ENCODE measurements at regions not wholly inside any gene's neighbourhood (a gene's known extent, or its start where the extent isn't known, plus 50 kb on each side); places are given as distances from the start of the nearest gene placed in this dataset.

DNA sequence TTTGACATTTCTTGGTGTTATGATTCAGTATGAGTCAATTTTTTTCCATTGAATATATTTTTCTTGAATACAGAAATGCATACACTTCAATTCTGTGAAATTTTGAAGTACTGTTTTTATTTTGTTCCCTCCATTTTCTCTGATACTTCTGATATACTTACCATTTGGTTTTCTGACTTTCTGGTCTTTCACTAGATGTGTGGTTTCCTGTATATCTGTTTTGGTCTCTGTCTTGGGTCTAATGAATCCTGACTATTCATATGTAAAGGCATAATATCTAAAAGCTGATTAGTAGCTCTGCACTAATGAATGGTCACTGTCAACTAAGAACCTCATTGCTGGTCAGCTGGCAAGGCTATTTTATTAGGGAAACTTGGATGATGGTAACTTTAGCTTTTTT lies 345.6 kb downstream of the GRB14 start:
- Histone ChIP-seq H3K27ac (ENCODE audit: low read depth in 1 of 2, low read length in 1 of 2) (no peak overlapping the region), H3K4me3 (ENCODE audit: low read length in 2 of 2) (no peak overlapping the region), H3K36me3 (ENCODE audit: control insufficient read depth in 2 of 2, insufficient read depth in 2 of 2, low read length in 1 of 2) (no peaks in the 10 kb centered on the region), H3K27me3 (ENCODE audit: control insufficient read depth in 2 of 2, insufficient read depth in 1 of 2, low read length in 1 of 2) (no peaks in the 10 kb centered on the region), H3K9me3 (ENCODE audit: control insufficient read depth in 2 of 2, insufficient read depth in 1 of 2, low read length in 1 of 2) (no peaks in the 10 kb centered on the region), H3K4me1 (ENCODE audit: control insufficient read depth in 2 of 2, insufficient read depth in 2 of 2, low read length in 2 of 2) (no peaks in the 10 kb centered on the region)
- DNase-seq (ENCODE audit: low read depth in 6 of 9, low spot score in 9 of 9): no peak

DNA sequence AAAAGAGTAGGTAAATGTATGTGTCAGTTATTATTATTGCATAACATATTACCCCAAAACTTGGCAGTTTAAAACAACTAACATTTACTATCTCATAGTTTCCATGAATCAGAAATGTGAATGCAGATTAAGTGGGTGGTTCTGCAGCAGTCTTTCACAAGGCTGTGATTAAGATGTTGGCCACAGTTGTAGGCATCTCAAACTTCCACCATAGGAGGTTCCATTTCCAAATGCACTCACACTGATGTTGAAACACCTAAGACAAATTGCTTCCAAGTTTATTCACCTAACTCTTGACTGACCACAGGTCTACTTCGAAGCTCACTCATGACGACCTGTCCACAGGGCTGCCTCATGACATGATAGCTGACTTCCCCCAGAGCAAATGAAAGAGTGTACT lies 360.8 kb downstream of the GRB14 start:
- H3K27ac ChIP-seq (ENCODE audit: low read depth in 1 of 2, low read length in 1 of 2): no peak overlapping the region
- H3K4me3 ChIP-seq (ENCODE audit: low read length in 2 of 2): no peak overlapping the region
- H3K4me1 ChIP-seq (ENCODE audit: control insufficient read depth in 2 of 2, insufficient read depth in 2 of 2, low read length in 2 of 2): no peaks in the 10 kb centered on the region
- H3K9me3 ChIP-seq (ENCODE audit: control insufficient read depth in 2 of 2, insufficient read depth in 1 of 2, low read length in 1 of 2): no peaks in the 10 kb centered on the region
- no peaks in the 10 kb centered on the region for H3K27me3 ChIP-seq (ENCODE audit: control insufficient read depth in 2 of 2, insufficient read depth in 1 of 2, low read length in 1 of 2)
- DNase-seq (ENCODE audit: low read depth in 6 of 9, low spot score in 9 of 9): no peak
- no peaks in the 10 kb centered on the region for H3K36me3 ChIP-seq (ENCODE audit: control insufficient read depth in 2 of 2, insufficient read depth in 2 of 2, low read length in 1 of 2)
- WGBS: 96% methylated on average over 2 of the region's 2 CpGs

DNA sequence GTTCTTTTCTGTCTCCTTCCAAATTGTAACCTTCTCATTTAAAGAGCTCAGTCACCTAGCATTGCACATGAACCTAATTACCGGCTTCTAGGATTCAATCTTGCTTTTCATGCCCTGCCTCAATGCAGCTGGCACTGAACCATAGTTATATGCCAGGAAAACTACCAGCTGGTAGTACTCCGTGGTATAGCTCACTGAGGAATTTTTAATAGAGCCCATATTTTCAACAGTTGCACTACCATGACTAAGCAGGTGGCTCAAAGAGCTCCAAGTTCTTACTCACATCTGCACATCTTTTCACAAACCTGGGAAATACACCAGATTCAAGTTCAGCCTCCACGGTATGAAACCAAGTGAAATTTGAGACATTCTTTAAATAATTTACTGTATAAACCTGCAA lies 363.5 kb downstream of the GRB14 start:
- WGBS: 87% methylated on average over 3 of the region's 3 CpGs
- H3K36me3 ChIP-seq (ENCODE audit: control insufficient read depth in 2 of 2, insufficient read depth in 2 of 2, low read length in 1 of 2): no peaks in the 10 kb centered on the region
- H3K4me1 ChIP-seq (ENCODE audit: control insufficient read depth in 2 of 2, insufficient read depth in 2 of 2, low read length in 2 of 2): no peaks in the 10 kb centered on the region
- H3K27ac ChIP-seq (ENCODE audit: low read depth in 1 of 2, low read length in 1 of 2): no peak overlapping the region
- no peaks in the 10 kb centered on the region for H3K27me3 ChIP-seq (ENCODE audit: control insufficient read depth in 2 of 2, insufficient read depth in 1 of 2, low read length in 1 of 2)
- H3K9me3 ChIP-seq (ENCODE audit: control insufficient read depth in 2 of 2, insufficient read depth in 1 of 2, low read length in 1 of 2): no peaks in the 10 kb centered on the region
- H3K4me3 ChIP-seq (ENCODE audit: low read length in 2 of 2): no peak overlapping the region
- no peak for DNase-seq (ENCODE audit: low read depth in 6 of 9, low spot score in 9 of 9)

DNA sequence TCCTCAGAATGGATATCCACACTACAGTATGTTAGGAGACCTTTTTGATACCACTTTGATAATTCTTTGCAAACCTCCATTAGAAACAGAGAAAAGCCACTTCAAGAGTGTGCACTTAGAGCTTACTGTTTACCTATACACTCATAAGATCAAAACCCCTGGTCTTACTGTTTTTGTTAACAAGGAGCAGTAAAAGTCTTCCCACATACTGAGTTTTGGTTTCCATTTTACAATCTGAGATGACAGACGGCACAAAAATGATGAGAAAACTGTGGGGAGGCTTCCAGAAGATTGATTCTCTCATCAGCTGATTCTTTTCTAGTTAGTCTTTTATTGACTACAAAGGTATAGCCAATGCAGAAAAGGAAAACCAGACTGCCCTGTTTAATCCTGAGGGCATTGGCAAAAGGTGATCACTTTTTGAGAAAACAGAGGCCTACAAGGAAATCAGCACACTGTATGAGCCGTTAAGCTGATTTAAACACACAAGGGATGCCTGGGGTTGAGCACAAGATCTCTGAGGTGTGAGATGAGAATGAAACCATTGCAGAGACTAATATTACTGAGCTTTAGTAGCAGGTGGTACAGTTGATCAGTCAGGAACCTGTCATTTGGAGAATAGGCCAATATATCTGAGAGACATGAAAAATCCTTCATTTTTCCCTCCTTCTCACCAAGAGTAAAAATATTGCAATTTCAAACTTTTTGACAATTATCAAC lies 368.6 kb downstream of the GRB14 start:
- 92% methylated on average over 2 of the region's 2 CpGs for WGBS
- no peak for DNase-seq (ENCODE audit: low read depth in 6 of 9, low spot score in 9 of 9)
- no peak overlapping the region for H3K27ac ChIP-seq (ENCODE audit: low read depth in 1 of 2, low read length in 1 of 2)
- H3K4me3 ChIP-seq (ENCODE audit: low read length in 2 of 2): no peak overlapping the region
- H3K36me3 ChIP-seq (ENCODE audit: control insufficient read depth in 2 of 2, insufficient read depth in 2 of 2, low read length in 1 of 2): no peaks in the 10 kb centered on the region
- no peaks in the 10 kb centered on the region for H3K4me1 ChIP-seq (ENCODE audit: control insufficient read depth in 2 of 2, insufficient read depth in 2 of 2, low read length in 2 of 2)
- no peaks in the 10 kb centered on the region for H3K27me3 ChIP-seq (ENCODE audit: control insufficient read depth in 2 of 2, insufficient read depth in 1 of 2, low read length in 1 of 2)
- H3K9me3 ChIP-seq (ENCODE audit: control insufficient read depth in 2 of 2, insufficient read depth in 1 of 2, low read length in 1 of 2): no peaks in the 10 kb centered on the region

DNA sequence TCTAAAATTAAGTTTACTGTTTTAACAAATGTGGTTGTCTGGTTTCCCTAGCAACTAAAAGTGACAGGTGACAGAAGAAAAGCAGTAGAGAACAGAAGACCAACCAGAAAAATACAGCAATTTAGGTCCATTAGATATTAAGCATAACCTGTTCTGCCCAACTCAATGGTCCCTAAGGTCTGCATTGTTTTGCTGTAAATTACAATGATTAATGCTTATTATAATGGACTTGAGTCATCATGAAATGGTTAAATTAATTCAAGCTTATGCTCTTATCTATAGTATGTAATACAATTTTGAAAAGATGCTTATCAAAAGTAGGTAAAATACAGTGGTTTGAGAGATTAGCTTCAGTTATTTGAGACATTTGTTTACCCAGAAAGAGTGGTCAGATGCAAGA lies 378.0 kb downstream of the GRB14 start:
- no peak for DNase-seq (ENCODE audit: low read depth in 6 of 9, low spot score in 9 of 9)
- Histone ChIP-seq H3K9me3 (ENCODE audit: control insufficient read depth in 2 of 2, insufficient read depth in 1 of 2, low read length in 1 of 2) (no peaks in the 10 kb centered on the region), H3K27ac (ENCODE audit: low read depth in 1 of 2, low read length in 1 of 2) (no peak overlapping the region), H3K36me3 (ENCODE audit: control insufficient read depth in 2 of 2, insufficient read depth in 2 of 2, low read length in 1 of 2) (no peaks in the 10 kb centered on the region), H3K4me3 (ENCODE audit: low read length in 2 of 2) (no peak overlapping the region), H3K4me1 (ENCODE audit: control insufficient read depth in 2 of 2, insufficient read depth in 2 of 2, low read length in 2 of 2) (no peaks in the 10 kb centered on the region), H3K27me3 (ENCODE audit: control insufficient read depth in 2 of 2, insufficient read depth in 1 of 2, low read length in 1 of 2) (no peaks in the 10 kb centered on the region)

DNA sequence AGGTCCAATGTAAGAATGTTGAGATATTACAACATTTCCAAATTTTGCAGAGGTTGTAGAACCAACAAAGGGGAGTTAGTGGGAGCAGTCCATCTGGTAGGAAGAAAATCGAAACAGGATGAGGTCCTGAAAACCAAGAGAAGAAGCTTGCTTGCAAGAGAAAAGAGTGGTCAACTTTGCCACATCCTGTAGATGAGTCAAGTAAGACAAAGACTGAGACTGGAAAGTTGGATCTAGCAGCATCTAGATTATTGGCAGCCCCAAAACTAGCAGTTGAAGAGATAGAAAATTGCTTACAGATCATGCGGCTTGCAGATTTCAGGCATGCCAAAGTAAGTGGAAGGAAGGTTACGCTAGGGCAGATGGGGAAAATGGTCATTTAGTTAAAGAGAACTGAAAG lies 378.9 kb downstream of the GRB14 start:
- H3K36me3 ChIP-seq (ENCODE audit: control insufficient read depth in 2 of 2, insufficient read depth in 2 of 2, low read length in 1 of 2): no peaks in the 10 kb centered on the region
- no peak for DNase-seq (ENCODE audit: low read depth in 6 of 9, low spot score in 9 of 9)
- no peaks in the 10 kb centered on the region for H3K27me3 ChIP-seq (ENCODE audit: control insufficient read depth in 2 of 2, insufficient read depth in 1 of 2, low read length in 1 of 2)
- 94% methylated on average over 3 of the region's 3 CpGs for WGBS
- no peak overlapping the region for H3K4me3 ChIP-seq (ENCODE audit: low read length in 2 of 2)
- no peak overlapping the region for H3K27ac ChIP-seq (ENCODE audit: low read depth in 1 of 2, low read length in 1 of 2)
- H3K9me3 ChIP-seq (ENCODE audit: control insufficient read depth in 2 of 2, insufficient read depth in 1 of 2, low read length in 1 of 2): no peaks in the 10 kb centered on the region
- no peaks in the 10 kb centered on the region for H3K4me1 ChIP-seq (ENCODE audit: control insufficient read depth in 2 of 2, insufficient read depth in 2 of 2, low read length in 2 of 2)

DNA sequence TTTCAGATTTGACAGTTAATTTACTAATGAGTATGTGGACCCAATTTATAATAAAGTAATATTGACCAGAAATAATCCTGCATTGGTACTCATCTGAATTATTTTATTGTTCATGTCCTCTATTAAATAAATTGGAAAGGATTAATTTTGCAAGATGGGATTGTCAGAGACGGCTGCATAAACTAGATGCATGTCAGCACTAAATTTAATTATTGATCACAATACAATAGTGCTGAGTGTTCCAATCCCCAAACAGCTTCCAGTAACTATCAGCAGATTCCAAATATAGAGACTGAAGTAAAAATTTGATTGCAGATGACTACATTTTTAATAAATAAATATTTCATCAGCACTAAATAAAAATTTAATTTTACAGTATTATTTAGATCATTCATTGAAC lies 387.2 kb downstream of the GRB14 start:
- no peak for DNase-seq (ENCODE audit: low read depth in 6 of 9, low spot score in 9 of 9)
- no peaks in the 10 kb centered on the region for H3K9me3 ChIP-seq (ENCODE audit: control insufficient read depth in 2 of 2, insufficient read depth in 1 of 2, low read length in 1 of 2)
- H3K4me1 ChIP-seq (ENCODE audit: control insufficient read depth in 2 of 2, insufficient read depth in 2 of 2, low read length in 2 of 2): no peaks in the 10 kb centered on the region
- no peak overlapping the region for H3K4me3 ChIP-seq (ENCODE audit: low read length in 2 of 2)
- WGBS: 94% methylated on average over 1 of the region's 1 CpG
- no peaks in the 10 kb centered on the region for H3K36me3 ChIP-seq (ENCODE audit: control insufficient read depth in 2 of 2, insufficient read depth in 2 of 2, low read length in 1 of 2)
- H3K27ac ChIP-seq (ENCODE audit: low read depth in 1 of 2, low read length in 1 of 2): no peak overlapping the region
- no peaks in the 10 kb centered on the region for H3K27me3 ChIP-seq (ENCODE audit: control insufficient read depth in 2 of 2, insufficient read depth in 1 of 2, low read length in 1 of 2)

DNA sequence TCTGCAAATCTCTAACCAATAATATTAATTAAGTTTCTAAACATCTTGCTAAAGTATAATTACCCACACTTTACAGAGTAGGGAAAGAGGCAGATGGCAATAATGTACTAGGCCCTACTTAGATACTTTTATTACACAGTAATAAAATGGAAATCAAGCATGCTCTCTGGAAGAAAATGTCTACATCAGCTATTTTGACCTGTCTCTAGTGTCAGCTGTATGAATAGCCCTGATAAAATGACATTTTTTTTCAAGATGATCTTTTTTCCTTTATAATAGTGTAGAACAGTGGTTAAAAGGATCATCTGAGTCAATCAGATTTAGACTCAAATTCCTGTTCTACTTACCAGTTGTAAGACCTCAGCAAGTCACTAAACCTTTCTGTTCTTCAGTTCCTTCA lies 397.3 kb downstream of the GRB14 start:
- H3K4me3 ChIP-seq (ENCODE audit: low read length in 2 of 2): no peak overlapping the region
- no peak overlapping the region for H3K27ac ChIP-seq (ENCODE audit: low read depth in 1 of 2, low read length in 1 of 2)
- H3K9me3 ChIP-seq (ENCODE audit: control insufficient read depth in 2 of 2, insufficient read depth in 1 of 2, low read length in 1 of 2): no peaks in the 10 kb centered on the region
- no peak for DNase-seq (ENCODE audit: low read depth in 6 of 9, low spot score in 9 of 9)
- no peaks in the 10 kb centered on the region for H3K36me3 ChIP-seq (ENCODE audit: control insufficient read depth in 2 of 2, insufficient read depth in 2 of 2, low read length in 1 of 2)
- no peaks in the 10 kb centered on the region for H3K4me1 ChIP-seq (ENCODE audit: control insufficient read depth in 2 of 2, insufficient read depth in 2 of 2, low read length in 2 of 2)
- no peaks in the 10 kb centered on the region for H3K27me3 ChIP-seq (ENCODE audit: control insufficient read depth in 2 of 2, insufficient read depth in 1 of 2, low read length in 1 of 2)

DNA sequence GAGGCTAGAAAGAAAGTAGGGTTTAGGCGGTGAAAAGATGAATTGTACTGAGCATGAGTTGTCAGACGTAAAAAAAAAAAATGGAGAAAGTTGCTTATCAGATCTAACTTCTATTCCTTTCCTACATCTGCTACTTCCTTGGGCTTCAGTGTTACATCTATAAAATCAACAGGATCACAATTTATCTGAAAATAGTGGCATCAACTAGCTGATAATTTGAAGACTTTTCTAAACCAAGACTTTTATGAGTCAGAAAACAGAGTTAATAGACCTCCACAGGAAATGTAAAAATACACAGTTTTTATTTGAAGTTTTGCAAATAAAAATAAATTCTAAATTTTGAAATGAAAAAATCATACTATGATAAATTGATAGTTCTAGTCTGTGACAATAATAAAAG lies 399.8 kb downstream of the GRB14 start:
- 79% methylated on average over 2 of the region's 2 CpGs for WGBS
- Histone ChIP-seq H3K27ac (ENCODE audit: low read depth in 1 of 2, low read length in 1 of 2) (no peak overlapping the region), H3K9me3 (ENCODE audit: control insufficient read depth in 2 of 2, insufficient read depth in 1 of 2, low read length in 1 of 2) (no peaks in the 10 kb centered on the region), H3K4me3 (ENCODE audit: low read length in 2 of 2) (no peak overlapping the region), H3K4me1 (ENCODE audit: control insufficient read depth in 2 of 2, insufficient read depth in 2 of 2, low read length in 2 of 2) (no peaks in the 10 kb centered on the region), H3K27me3 (ENCODE audit: control insufficient read depth in 2 of 2, insufficient read depth in 1 of 2, low read length in 1 of 2) (no peaks in the 10 kb centered on the region), H3K36me3 (ENCODE audit: control insufficient read depth in 2 of 2, insufficient read depth in 2 of 2, low read length in 1 of 2) (no peaks in the 10 kb centered on the region)
- no peak for DNase-seq (ENCODE audit: low read depth in 6 of 9, low spot score in 9 of 9)

DNA sequence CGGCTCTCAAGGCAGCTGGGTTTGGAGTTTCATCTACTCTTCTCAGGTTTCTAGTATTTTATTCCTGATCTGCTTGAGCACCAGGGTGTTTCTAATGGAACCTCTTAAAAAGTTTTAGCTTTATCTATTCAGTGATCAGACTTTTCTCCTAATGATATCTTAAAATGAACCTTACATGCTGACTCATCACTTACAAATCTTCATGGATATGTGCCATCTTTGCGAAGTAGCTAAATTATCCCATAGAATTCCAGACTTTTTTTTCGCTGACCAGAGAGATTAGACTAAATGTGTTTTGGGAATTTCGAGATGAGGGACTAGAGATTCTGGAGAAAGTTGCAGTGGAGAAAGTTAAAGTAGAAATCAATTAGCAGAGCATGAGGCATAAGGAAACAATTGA lies 401.0 kb downstream of the GRB14 start:
- WGBS: 85% methylated on average over 4 of the region's 4 CpGs
- no peak overlapping the region for H3K27ac ChIP-seq (ENCODE audit: low read depth in 1 of 2, low read length in 1 of 2)
- H3K27me3 ChIP-seq (ENCODE audit: control insufficient read depth in 2 of 2, insufficient read depth in 1 of 2, low read length in 1 of 2): no peaks in the 10 kb centered on the region

More for the DNA sequence above, 401.0 kb downstream of the GRB14 start:
- no peaks in the 10 kb centered on the region for H3K9me3 ChIP-seq (ENCODE audit: control insufficient read depth in 2 of 2, insufficient read depth in 1 of 2, low read length in 1 of 2)
- H3K36me3 ChIP-seq (ENCODE audit: control insufficient read depth in 2 of 2, insufficient read depth in 2 of 2, low read length in 1 of 2): no peaks in the 10 kb centered on the region
- no peak for DNase-seq (ENCODE audit: low read depth in 6 of 9, low spot score in 9 of 9)
- H3K4me1 ChIP-seq (ENCODE audit: control insufficient read depth in 2 of 2, insufficient read depth in 2 of 2, low read length in 2 of 2): no peaks in the 10 kb centered on the region
- H3K4me3 ChIP-seq (ENCODE audit: low read length in 2 of 2): no peak overlapping the region

Measured in thymus (tissue), 11 donors.